ENCODE measurements at regions not wholly inside any gene's neighbourhood (a gene's known extent, or its start where the extent isn't known, plus 50 kb on each side); places are given as distances from the start of the nearest gene placed in this dataset.
"Not testable (repeated sequence)": the region's sequence is repeated elsewhere in the genome, so short reads cannot be mapped to it uniquely, and the experiment has no call there.

DNA sequence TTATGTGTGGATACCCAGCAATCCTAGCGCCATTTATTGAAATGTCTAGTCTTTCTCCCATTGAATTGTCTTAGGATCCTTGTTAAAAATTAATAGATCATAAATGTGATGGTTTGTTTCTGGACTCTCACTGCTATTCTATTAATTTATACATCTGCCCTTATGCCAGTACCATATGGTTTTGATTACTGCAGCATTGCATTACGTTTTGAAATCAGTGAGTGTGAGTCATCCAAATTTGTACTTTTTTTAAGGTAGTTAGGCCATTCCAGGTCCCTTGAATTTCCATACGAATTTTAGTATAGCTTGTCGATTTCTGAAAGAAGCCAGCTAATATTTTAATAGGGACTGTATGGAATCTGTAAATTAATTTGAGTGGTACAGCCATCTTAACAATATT is 648.6 kb upstream of the ZNF385D start:
- TF ChIP-seq EZH2 (IDR thresholded peaks at IDR 0.05; ENCODE audit: borderline replicate concordance, low read depth, low read length, severe bottlenecking), result no peak
- TF ChIP-seq, protein P1, sequence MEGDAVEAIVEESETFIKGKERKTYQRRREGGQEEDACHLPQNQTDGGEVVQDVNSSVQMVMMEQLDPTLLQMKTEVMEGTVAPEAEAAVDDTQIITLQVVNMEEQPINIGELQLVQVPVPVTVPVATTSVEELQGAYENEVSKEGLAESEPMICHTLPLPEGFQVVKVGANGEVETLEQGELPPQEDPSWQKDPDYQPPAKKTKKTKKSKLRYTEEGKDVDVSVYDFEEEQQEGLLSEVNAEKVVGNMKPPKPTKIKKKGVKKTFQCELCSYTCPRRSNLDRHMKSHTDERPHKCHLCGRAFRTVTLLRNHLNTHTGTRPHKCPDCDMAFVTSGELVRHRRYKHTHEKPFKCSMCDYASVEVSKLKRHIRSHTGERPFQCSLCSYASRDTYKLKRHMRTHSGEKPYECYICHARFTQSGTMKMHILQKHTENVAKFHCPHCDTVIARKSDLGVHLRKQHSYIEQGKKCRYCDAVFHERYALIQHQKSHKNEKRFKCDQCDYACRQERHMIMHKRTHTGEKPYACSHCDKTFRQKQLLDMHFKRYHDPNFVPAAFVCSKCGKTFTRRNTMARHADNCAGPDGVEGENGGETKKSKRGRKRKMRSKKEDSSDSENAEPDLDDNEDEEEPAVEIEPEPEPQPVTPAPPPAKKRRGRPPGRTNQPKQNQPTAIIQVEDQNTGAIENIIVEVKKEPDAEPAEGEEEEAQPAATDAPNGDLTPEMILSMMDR (IDR thresholded peaks at IDR 0.05; ENCODE audit: borderline replicate concordance, extremely low read depth, low read length, poor library complexity, severe bottlenecking), result no peak
- no peak overlapping the region for H3K4me3 ChIP-seq (ENCODE audit: low read depth in 1 of 2, low read length in 2 of 2)
- H3K9me3 ChIP-seq (ENCODE audit: insufficient read depth, low read length, severe bottlenecking), result no peaks in the 10 kb centered on the region
- no peak overlapping the region for H3K9ac ChIP-seq (ENCODE audit: low read depth, low read length)
- ATAC-seq (ENCODE audit: insufficient read depth, low read depth) (no peak), DNase-seq (no peak)
- H3K27ac ChIP-seq (ENCODE audit: low read length), result no peak overlapping the region
- H3K36me3 ChIP-seq (ENCODE audit: insufficient read depth, low read length), result no peaks in the 10 kb centered on the region
- H3K4me1 ChIP-seq (ENCODE audit: insufficient read depth, low read length), result no peaks in the 10 kb centered on the region
- no peaks in the 10 kb centered on the region for H3K27me3 ChIP-seq (ENCODE audit: insufficient read depth, low read length, poor library complexity)
- no peak overlapping the region for H3K4me2 ChIP-seq (ENCODE audit: insufficient read depth, low read length)
- H4K20me1 ChIP-seq (ENCODE audit: insufficient read depth, low read length), result no peaks in the 10 kb centered on the region
- H2AFZ ChIP-seq (ENCODE audit: low read depth, low read length), result no peak overlapping the region
- H3K79me2 ChIP-seq (ENCODE audit: insufficient read depth, low read length), result no peaks in the 10 kb centered on the region

DNA sequence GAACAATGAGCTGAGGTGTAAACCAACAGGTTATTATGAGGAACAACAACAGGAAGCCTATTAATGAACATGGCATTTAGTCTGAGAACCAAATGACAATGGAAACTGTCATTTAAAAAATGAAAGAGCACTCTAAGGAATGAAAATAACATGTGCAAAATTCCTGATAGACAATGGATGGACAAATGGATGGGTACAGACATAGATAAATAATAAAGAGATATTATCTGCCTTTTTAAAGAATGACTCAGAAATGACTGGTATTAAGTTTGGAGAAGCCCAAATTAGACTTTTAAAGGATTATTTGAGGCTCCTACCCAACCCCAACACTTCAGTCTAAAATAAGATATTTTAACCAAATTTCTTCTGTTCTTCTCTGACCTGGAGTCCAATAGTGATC is 650.5 kb upstream of the ZNF385D start:
- Histone ChIP-seq H3K9ac (ENCODE audit: low read depth, low read length) (no peak overlapping the region), H3K4me1 (ENCODE audit: insufficient read depth, low read length) (no peaks in the 10 kb centered on the region), H3K27ac (ENCODE audit: low read length) (no peak overlapping the region), H4K20me1 (ENCODE audit: insufficient read depth, low read length) (no peaks in the 10 kb centered on the region), H3K4me3 (ENCODE audit: low read depth in 1 of 2, low read length in 2 of 2) (no peak overlapping the region), H3K27me3 (ENCODE audit: insufficient read depth, low read length, poor library complexity) (no peaks in the 10 kb centered on the region), H3K4me2 (ENCODE audit: insufficient read depth, low read length) (no peak overlapping the region), H2AFZ (ENCODE audit: low read depth, low read length) (no peak overlapping the region), H3K36me3 (ENCODE audit: insufficient read depth, low read length) (no peaks in the 10 kb centered on the region), H3K9me3 (ENCODE audit: insufficient read depth, low read length, severe bottlenecking) (no peaks in the 10 kb centered on the region), H3K79me2 (ENCODE audit: insufficient read depth, low read length) (no peaks in the 10 kb centered on the region)
- no peak for DNase-seq
- TF ChIP-seq, protein P1 (IDR thresholded peaks at IDR 0.05; ENCODE audit: borderline replicate concordance, extremely low read depth, low read length, poor library complexity, severe bottlenecking), result no peak
- no peak for TF ChIP-seq EZH2 (IDR thresholded peaks at IDR 0.05; ENCODE audit: borderline replicate concordance, low read depth, low read length, severe bottlenecking)
- ATAC-seq (ENCODE audit: insufficient read depth, low read depth), result no peak

DNA sequence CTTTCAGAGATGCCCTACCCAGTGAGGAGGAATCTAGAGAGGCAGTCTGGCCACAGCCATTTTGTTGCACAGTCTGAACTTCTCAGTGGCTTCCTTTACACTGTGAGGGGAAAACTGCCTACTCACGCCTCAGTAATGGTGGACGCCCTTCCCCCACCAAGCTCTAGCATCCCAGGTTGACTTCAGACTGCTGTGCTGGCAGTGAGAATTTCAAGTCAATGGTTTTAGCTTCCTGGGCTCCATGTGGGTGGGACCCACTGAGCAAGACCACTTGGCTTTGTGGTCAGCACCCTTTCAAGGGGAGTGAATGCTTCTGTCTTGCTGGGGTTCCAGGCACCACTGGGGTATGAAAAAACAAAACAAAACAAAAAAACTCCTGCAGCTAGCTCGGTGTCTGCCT is 663.2 kb upstream of the ZNF385D start:
- H3K4me2 ChIP-seq (ENCODE audit: insufficient read depth, low read length), result no peak overlapping the region
- no peaks in the 10 kb centered on the region for H3K36me3 ChIP-seq (ENCODE audit: insufficient read depth, low read length)
- no peak overlapping the region for H3K4me3 ChIP-seq (ENCODE audit: low read depth in 1 of 2, low read length in 2 of 2)
- ATAC-seq (ENCODE audit: insufficient read depth, low read depth), result no peak
- H3K9me3 ChIP-seq (ENCODE audit: insufficient read depth, low read length, severe bottlenecking), result peaks cover 2% of the 10 kb centered on the region
- TF ChIP-seq, protein P1 (IDR thresholded peaks at IDR 0.05; ENCODE audit: borderline replicate concordance, extremely low read depth, low read length, poor library complexity, severe bottlenecking), result no peak
- TF ChIP-seq EZH2 (IDR thresholded peaks at IDR 0.05; ENCODE audit: borderline replicate concordance, low read depth, low read length, severe bottlenecking), result no peak
- no peak overlapping the region for H3K9ac ChIP-seq (ENCODE audit: low read depth, low read length)
- DNase-seq, result no peak
- no peaks in the 10 kb centered on the region for H3K4me1 ChIP-seq (ENCODE audit: insufficient read depth, low read length)
- H3K79me2 ChIP-seq (ENCODE audit: insufficient read depth, low read length), result no peaks in the 10 kb centered on the region
- H3K27ac ChIP-seq (ENCODE audit: low read length), result no peak overlapping the region
- H2AFZ ChIP-seq (ENCODE audit: low read depth, low read length), result no peak overlapping the region
- no peaks in the 10 kb centered on the region for H3K27me3 ChIP-seq (ENCODE audit: insufficient read depth, low read length, poor library complexity)
- no peaks in the 10 kb centered on the region for H4K20me1 ChIP-seq (ENCODE audit: insufficient read depth, low read length)

DNA sequence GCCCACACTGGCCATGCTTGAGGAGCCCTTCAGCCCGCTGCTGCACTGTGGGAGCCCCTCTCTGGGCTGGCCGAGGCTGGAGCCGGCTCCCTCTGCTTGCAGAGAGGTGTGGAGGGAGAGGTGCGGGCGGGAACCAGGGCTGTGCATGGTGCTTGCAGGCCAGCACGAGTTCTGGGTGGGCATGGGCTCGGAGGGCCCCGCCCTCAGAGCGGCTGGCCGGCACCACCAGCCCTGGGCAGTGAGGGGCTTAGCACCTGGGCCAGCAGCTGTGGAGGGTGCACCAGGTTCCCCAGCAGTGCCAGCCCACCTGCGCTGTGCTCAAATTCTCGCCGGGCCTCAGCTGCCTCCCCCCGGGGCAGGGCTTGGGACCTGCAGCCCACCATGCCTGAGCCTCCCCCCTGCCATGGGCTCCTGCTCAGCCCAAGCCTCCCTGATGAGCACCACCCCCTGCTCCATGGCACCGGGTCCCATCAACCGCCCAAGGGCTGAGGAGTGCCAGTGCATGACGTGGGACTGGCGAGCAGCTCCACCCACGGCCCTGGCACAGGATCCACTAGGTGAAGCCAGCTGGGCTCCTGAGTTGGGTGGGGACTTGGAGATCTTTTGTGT is 665.9 kb upstream of the ZNF385D start:
- not testable (repeated sequence) for ATAC-seq (ENCODE audit: insufficient read depth, low read depth); H4K20me1 ChIP-seq (ENCODE audit: insufficient read depth, low read length); H3K4me1 ChIP-seq (ENCODE audit: insufficient read depth, low read length); H3K4me3 ChIP-seq (ENCODE audit: low read depth in 1 of 2, low read length in 2 of 2); H3K27ac ChIP-seq (ENCODE audit: low read length); DNase-seq; H3K4me2 ChIP-seq (ENCODE audit: insufficient read depth, low read length); H2AFZ ChIP-seq (ENCODE audit: low read depth, low read length); H3K79me2 ChIP-seq (ENCODE audit: insufficient read depth, low read length); H3K36me3 ChIP-seq (ENCODE audit: insufficient read depth, low read length); H3K9me3 ChIP-seq (ENCODE audit: insufficient read depth, low read length, severe bottlenecking); H3K9ac ChIP-seq (ENCODE audit: low read depth, low read length); H3K27me3 ChIP-seq (ENCODE audit: insufficient read depth, low read length, poor library complexity)

Data from DND-41 (cell line).